ENCODE measurements at regions not wholly inside any gene's neighbourhood (a gene's known extent, or its start where the extent isn't known, plus 50 kb on each side); places are given as distances from the start of the nearest gene placed in this dataset.

DNA sequence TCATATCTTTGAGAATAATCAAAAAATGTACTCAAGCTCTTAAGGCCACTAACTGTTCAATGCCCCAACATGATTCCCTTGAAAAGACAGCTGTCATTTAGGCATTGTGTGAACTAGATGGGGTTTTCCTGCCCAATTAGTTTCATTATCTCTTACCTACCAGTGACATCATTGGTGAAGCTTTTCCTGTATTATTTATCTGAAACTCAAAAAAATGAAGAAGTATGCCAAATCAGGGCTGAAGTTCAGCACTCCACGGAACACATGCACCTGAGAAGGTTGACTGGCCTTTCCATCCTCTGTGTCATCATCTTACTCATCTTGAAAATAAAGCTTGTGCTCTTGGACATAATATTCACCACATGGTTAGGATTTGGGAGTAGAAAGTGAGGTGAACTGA lies 126.4 kb downstream of the TXNL1 start:
- Mint-ChIP-seq H3K36me3 (ENCODE audit: insufficient read depth, unreplicated experiment) (no peaks in the 10 kb centered on the region), H3K4me3 (ENCODE audit: unreplicated experiment) (no peak overlapping the region), H3K27me3 (ENCODE audit: insufficient read depth, unreplicated experiment) (peaks cover 9% of the 10 kb centered on the region), H3K9me3 (ENCODE audit: unreplicated experiment) (no peaks in the 10 kb centered on the region), H3K27ac (ENCODE audit: unreplicated experiment) (no peak overlapping the region), H3K4me1 (ENCODE audit: low read depth, unreplicated experiment) (no peaks in the 10 kb centered on the region)
- Histone ChIP-seq H3K36me3 (ENCODE audit: control insufficient read depth, insufficient read depth, low read length) (no peaks in the 10 kb centered on the region), H3K9me3 (no peaks in the 10 kb centered on the region), H3K4me3 (ENCODE audit: low read depth, low read length) (no peak overlapping the region), H3K4me1 (no peaks in the 10 kb centered on the region), H3K27me3 (replicated peaks; ENCODE audit: control insufficient read depth, insufficient read depth, low read length) (no peaks in the 10 kb centered on the region)
- intact Hi-C loops (cut with micrococcal nuclease; ENCODE audit: unreplicated experiment), result no loop called here
- ChIA-PET POLR2A (no interaction called here), CTCF (no interaction called here)
- no peak for DNase-seq
- TF ChIP-seq, protein P1, sequence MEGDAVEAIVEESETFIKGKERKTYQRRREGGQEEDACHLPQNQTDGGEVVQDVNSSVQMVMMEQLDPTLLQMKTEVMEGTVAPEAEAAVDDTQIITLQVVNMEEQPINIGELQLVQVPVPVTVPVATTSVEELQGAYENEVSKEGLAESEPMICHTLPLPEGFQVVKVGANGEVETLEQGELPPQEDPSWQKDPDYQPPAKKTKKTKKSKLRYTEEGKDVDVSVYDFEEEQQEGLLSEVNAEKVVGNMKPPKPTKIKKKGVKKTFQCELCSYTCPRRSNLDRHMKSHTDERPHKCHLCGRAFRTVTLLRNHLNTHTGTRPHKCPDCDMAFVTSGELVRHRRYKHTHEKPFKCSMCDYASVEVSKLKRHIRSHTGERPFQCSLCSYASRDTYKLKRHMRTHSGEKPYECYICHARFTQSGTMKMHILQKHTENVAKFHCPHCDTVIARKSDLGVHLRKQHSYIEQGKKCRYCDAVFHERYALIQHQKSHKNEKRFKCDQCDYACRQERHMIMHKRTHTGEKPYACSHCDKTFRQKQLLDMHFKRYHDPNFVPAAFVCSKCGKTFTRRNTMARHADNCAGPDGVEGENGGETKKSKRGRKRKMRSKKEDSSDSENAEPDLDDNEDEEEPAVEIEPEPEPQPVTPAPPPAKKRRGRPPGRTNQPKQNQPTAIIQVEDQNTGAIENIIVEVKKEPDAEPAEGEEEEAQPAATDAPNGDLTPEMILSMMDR (IDR thresholded peaks at IDR 0.05; ENCODE audit: insufficient read depth in 1 of 2, low read depth in 1 of 2, low read length in 1 of 2, severe bottlenecking in 1 of 2, unreplicated experiment in 1 of 2), result no peak
- no TSS peak for BruUV-seq (replicated peaks)

DNA sequence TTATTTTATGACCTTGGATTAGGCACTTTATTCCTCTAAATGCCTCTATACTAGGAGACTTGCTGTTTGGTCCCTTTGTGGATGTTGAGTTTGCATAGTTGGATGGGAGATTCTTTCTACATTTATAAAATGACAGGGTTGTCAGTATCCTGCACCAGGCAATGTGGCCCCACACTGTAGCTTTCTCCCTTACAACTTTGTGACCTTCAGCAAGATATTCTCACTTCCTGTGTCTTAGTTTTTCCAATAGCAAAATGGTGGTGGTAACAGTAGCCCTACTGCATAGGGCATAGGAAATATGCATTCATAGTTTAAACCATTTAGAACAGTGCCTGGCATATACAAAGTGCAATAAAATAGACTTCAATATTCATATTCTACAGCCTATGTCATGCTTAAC lies 128.3 kb downstream of the TXNL1 start:
- no TSS peak for BruUV-seq (replicated peaks)
- no peak overlapping the region for H3K27ac Mint-ChIP-seq (ENCODE audit: unreplicated experiment)
- no peaks in the 10 kb centered on the region for H3K4me1 Mint-ChIP-seq (ENCODE audit: low read depth, unreplicated experiment)
- H3K4me1 ChIP-seq, result no peaks in the 10 kb centered on the region
- no peaks in the 10 kb centered on the region for H3K36me3 Mint-ChIP-seq (ENCODE audit: insufficient read depth, unreplicated experiment)
- no peaks in the 10 kb centered on the region for H3K9me3 Mint-ChIP-seq (ENCODE audit: unreplicated experiment)
- H3K9me3 ChIP-seq, result no peaks in the 10 kb centered on the region
- no peak overlapping the region for H3K4me3 ChIP-seq (ENCODE audit: low read depth, low read length)
- DNase-seq, result no peak
- peaks cover 7% of the 10 kb centered on the region for H3K27me3 Mint-ChIP-seq (ENCODE audit: insufficient read depth, unreplicated experiment)
- no peak overlapping the region for H3K4me3 Mint-ChIP-seq (ENCODE audit: unreplicated experiment)
- no peaks in the 10 kb centered on the region for H3K27me3 ChIP-seq (replicated peaks; ENCODE audit: control insufficient read depth, insufficient read depth, low read length)
- ChIA-PET POLR2A (no interaction called here), CTCF (no interaction called here)
- TF ChIP-seq, protein P1 (IDR thresholded peaks at IDR 0.05; ENCODE audit: insufficient read depth in 1 of 2, low read depth in 1 of 2, low read length in 1 of 2, severe bottlenecking in 1 of 2, unreplicated experiment in 1 of 2), result no peak
- intact Hi-C loops (cut with micrococcal nuclease; ENCODE audit: unreplicated experiment), result no loop called here
- no peaks in the 10 kb centered on the region for H3K36me3 ChIP-seq (ENCODE audit: control insufficient read depth, insufficient read depth, low read length)

DNA sequence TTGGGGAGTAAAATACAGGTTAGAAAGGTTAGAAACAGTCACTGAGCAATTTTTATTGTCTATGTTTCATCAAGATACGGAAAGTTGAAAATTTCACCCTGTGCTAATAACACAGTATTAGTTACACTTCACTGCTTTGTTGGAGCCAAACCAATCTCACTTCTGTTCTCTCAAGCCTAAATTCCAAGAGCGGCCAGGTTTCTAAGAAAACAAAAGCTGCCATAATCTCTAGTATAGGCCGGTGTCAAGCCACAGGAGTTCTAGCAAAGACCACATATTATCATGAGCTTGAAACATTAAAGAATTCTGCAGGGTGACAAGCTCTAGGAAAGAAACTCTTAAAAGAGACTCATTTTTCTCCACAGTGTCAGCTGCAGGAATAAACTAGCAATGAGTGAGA lies 128.7 kb downstream of the TXNL1 start:
- TF ChIP-seq, protein P1 (IDR thresholded peaks at IDR 0.05; ENCODE audit: insufficient read depth in 1 of 2, low read depth in 1 of 2, low read length in 1 of 2, severe bottlenecking in 1 of 2, unreplicated experiment in 1 of 2), result no peak
- no TSS peak for BruUV-seq (replicated peaks)
- Mint-ChIP-seq H3K27me3 (ENCODE audit: insufficient read depth, unreplicated experiment) (peaks cover 8% of the 10 kb centered on the region), H3K9me3 (ENCODE audit: unreplicated experiment) (no peaks in the 10 kb centered on the region), H3K4me1 (ENCODE audit: low read depth, unreplicated experiment) (no peaks in the 10 kb centered on the region), H3K36me3 (ENCODE audit: insufficient read depth, unreplicated experiment) (no peaks in the 10 kb centered on the region), H3K4me3 (ENCODE audit: unreplicated experiment) (no peak overlapping the region), H3K27ac (ENCODE audit: unreplicated experiment) (no peak overlapping the region)
- Histone ChIP-seq H3K27me3 (replicated peaks; ENCODE audit: control insufficient read depth, insufficient read depth, low read length) (no peaks in the 10 kb centered on the region), H3K9me3 (no peaks in the 10 kb centered on the region), H3K36me3 (ENCODE audit: control insufficient read depth, insufficient read depth, low read length) (no peaks in the 10 kb centered on the region), H3K4me1 (no peaks in the 10 kb centered on the region), H3K4me3 (ENCODE audit: low read depth, low read length) (no peak overlapping the region)
- POLR2A ChIA-PET, result no interaction called here
- DNase-seq, result no peak
- intact Hi-C loops (cut with micrococcal nuclease; ENCODE audit: unreplicated experiment), result no loop called here
- CTCF ChIA-PET, result no interaction called here

Measured in Caco-2 (cell line).